NCI-H1105 (cell line): ENCODE measurements at regions not wholly inside any gene's neighbourhood (a gene's known extent, or its start where the extent isn't known, plus 50 kb on each side); places are given as distances from the start of the nearest gene placed in this dataset.

Experiments used
- DNase-seq: peaks from one replicate; lab custom pipeline; 2025; lab: John Stamatoyannopoulos, UW

- no peak for DNase-seq
These were observed 1156.4 kb upstream of the AGA start for GRCh38 chr4:178598672-178599071.

- no peak for DNase-seq
These were observed 1157.3 kb upstream of the AGA start for GRCh38 chr4:178599521-178599920.

GRCh38 chr4:178602833-178603232 lies 1160.6 kb upstream of the AGA start:
- DNase-seq = no peak

- DNase-seq = no peak
These were observed 1168.8 kb upstream of the AGA start for GRCh38 chr4:178611062-178611461.

- no peak for DNase-seq
These were observed 1170.5 kb upstream of the AGA start for GRCh38 chr4:178612733-178613132.

GRCh38 chr4:178632415-178632814 lies 1190.2 kb upstream of the AGA start:
- no peak for DNase-seq

- DNase-seq = no peak
These were observed 1191.0 kb upstream of the AGA start for GRCh38 chr4:178633263-178633662.

- DNase-seq = no peak
These were observed 1222.4 kb upstream of the AGA start for GRCh38 chr4:178664621-178665020.

- no peak for DNase-seq
These were observed 1223.7 kb upstream of the AGA start for GRCh38 chr4:178665916-178666315.

GRCh38 chr4:178671766-178672165 lies 1229.5 kb upstream of the AGA start:
- no peak for DNase-seq

GRCh38 chr4:178672512-178672911 lies 1230.3 kb upstream of the AGA start:
- no peak for DNase-seq

- no peak for DNase-seq
These were observed 1239.6 kb upstream of the AGA start for GRCh38 chr4:178681871-178682270.

GRCh38 chr4:178689926-178690325 lies 1247.7 kb upstream of the AGA start:
- DNase-seq = no peak

- no peak for DNase-seq
These were observed 1251.6 kb upstream of the AGA start for GRCh38 chr4:178693816-178694215.

- DNase-seq = no peak
These were observed 1254.3 kb upstream of the AGA start for GRCh38 chr4:178696515-178696914.

- no peak for DNase-seq
These were observed 1270.2 kb upstream of the AGA start for GRCh38 chr4:178712486-178712885.

GRCh38 chr4:178738026-178738425 lies 1295.8 kb upstream of the AGA start:
- DNase-seq = no peak

GRCh38 chr4:178745203-178745602 lies 1303.0 kb upstream of the AGA start:
- no peak for DNase-seq

GRCh38 chr4:178752954-178753525 lies 1310.8 kb upstream of the AGA start:
- DNase-seq = no peak

GRCh38 chr4:178778496-178778895 lies 1336.3 kb upstream of the AGA start:
- no peak for DNase-seq

GRCh38 chr4:178781779-178782178 lies 1339.5 kb upstream of the AGA start:
- no peak for DNase-seq

GRCh38 chr4:178784491-178784890 lies 1342.3 kb upstream of the AGA start:
- no peak for DNase-seq

GRCh38 chr4:178789279-178789678 lies 1347.0 kb upstream of the AGA start:
- no peak for DNase-seq

GRCh38 chr4:178799204-178799603 lies 1357.0 kb upstream of the AGA start:
- no peak for DNase-seq

GRCh38 chr4:178808106-178808505 lies 1365.9 kb upstream of the AGA start:
- DNase-seq = no peak
